ENCODE measurements at regions not wholly inside any gene's neighbourhood (a gene's known extent, or its start where the extent isn't known, plus 50 kb on each side); places are given as distances from the start of the nearest gene placed in this dataset.

DNA sequence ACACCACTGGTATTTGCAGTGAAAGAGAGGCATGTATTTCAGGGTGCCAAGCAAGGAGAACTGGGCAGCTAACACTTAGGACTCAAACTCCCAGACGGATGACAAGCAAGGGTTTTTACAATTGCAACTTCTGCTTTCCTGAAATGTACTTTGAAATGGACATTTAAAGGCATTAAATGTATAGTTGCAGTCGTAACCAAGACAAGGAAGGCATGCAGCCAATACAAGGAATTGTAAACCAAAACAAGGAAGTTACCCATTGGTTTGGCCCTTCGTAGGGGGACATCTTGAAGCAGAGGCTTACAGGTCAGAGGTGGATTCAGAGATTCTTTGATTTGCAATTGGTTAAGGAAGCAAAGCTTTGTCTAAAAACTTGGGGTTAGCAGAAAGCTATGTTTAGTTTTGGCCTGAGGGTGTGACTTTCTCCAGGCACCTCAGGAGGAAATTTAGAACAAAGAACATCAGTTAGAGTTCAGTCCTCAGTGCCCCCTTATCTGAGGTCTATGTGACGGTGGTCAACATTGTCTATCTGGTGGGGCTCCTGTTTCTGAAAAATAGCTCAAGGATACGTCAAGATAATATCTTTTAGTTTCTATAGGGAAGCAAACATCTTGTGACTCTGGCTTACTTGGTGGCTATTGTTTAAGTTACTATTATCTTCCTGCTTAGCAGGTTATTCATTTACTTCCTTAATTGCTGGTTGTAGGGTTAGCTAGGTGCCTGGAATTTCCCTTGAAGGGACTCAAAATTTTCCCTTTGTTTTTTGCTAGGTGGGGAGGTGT, 266.0 kb downstream of the CD83 start:
- ATAC-seq: no peak
- TF ChIP-seq ZNF8 (CRISPR knock-in tag; IDR thresholded peaks at IDR 0.05) (no peak), ZNF70 (CRISPR knock-in tag; IDR thresholded peaks at IDR 0.05) (no peak), ZFP3 (CRISPR knock-in tag; IDR thresholded peaks at IDR 0.05) (no peak), RARB (CRISPR knock-in tag; IDR thresholded peaks at IDR 0.05) (no peak), SNAI2 (CRISPR knock-in tag; IDR thresholded peaks at IDR 0.05) (no peak), ESRRG (CRISPR knock-in tag; IDR thresholded peaks at IDR 0.05) (no peak), CSDC2 (CRISPR knock-in tag; IDR thresholded peaks at IDR 0.05) (no peak), ZNF565 (CRISPR knock-in tag; conservative IDR thresholded peaks at IDR 0.05; ENCODE audit: low read depth) (no peak), BACH2 (CRISPR knock-in tag; IDR thresholded peaks at IDR 0.05; ENCODE audit: borderline replicate concordance) (no peak), ISL1 (CRISPR knock-in tag; IDR thresholded peaks at IDR 0.05) (no peak), OSR1 (CRISPR knock-in tag; IDR thresholded peaks at IDR 0.05) (no peak), ZFP30 (CRISPR knock-in tag; IDR thresholded peaks at IDR 0.05) (no peak)
- TF ChIP-seq, protein P1, sequence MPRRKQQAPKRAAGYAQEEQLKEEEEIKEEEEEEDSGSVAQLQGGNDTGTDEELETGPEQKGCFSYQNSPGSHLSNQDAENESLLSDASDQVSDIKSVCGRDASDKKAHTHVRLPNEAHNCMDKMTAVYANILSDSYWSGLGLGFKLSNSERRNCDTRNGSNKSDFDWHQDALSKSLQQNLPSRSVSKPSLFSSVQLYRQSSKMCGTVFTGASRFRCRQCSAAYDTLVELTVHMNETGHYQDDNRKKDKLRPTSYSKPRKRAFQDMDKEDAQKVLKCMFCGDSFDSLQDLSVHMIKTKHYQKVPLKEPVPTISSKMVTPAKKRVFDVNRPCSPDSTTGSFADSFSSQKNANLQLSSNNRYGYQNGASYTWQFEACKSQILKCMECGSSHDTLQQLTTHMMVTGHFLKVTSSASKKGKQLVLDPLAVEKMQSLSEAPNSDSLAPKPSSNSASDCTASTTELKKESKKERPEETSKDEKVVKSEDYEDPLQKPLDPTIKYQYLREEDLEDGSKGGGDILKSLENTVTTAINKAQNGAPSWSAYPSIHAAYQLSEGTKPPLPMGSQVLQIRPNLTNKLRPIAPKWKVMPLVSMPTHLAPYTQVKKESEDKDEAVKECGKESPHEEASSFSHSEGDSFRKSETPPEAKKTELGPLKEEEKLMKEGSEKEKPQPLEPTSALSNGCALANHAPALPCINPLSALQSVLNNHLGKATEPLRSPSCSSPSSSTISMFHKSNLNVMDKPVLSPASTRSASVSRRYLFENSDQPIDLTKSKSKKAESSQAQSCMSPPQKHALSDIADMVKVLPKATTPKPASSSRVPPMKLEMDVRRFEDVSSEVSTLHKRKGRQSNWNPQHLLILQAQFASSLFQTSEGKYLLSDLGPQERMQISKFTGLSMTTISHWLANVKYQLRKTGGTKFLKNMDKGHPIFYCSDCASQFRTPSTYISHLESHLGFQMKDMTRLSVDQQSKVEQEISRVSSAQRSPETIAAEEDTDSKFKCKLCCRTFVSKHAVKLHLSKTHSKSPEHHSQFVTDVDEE (CRISPR knock-in tag; IDR thresholded peaks at IDR 0.05): no peak
- TF ChIP-seq, protein P2, sequence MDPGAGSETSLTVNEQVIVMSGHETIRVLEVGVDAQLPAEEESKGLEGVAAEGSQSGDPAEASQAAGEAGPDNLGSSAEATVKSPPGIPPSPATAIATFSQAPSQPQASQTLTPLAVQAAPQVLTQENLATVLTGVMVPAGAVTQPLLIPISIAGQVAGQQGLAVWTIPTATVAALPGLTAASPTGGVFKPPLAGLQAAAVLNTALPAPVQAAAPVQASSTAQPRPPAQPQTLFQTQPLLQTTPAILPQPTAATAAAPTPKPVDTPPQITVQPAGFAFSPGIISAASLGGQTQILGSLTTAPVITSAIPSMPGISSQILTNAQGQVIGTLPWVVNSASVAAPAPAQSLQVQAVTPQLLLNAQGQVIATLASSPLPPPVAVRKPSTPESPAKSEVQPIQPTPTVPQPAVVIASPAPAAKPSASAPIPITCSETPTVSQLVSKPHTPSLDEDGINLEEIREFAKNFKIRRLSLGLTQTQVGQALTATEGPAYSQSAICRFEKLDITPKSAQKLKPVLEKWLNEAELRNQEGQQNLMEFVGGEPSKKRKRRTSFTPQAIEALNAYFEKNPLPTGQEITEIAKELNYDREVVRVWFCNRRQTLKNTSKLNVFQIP (CRISPR knock-in tag; IDR thresholded peaks at IDR 0.05; ENCODE audit: borderline replicate concordance, low read depth): no peak
- TF ChIP-seq, protein P3, sequence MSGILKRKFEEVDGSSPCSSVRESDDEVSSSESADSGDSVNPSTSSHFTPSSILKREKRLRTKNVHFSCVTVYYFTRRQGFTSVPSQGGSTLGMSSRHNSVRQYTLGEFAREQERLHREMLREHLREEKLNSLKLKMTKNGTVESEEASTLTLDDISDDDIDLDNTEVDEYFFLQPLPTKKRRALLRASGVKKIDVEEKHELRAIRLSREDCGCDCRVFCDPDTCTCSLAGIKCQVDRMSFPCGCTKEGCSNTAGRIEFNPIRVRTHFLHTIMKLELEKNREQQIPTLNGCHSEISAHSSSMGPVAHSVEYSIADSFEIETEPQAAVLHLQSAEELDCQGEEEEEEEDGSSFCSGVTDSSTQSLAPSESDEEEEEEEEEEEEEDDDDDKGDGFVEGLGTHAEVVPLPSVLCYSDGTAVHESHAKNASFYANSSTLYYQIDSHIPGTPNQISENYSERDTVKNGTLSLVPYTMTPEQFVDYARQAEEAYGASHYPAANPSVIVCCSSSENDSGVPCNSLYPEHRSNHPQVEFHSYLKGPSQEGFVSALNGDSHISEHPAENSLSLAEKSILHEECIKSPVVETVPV (CRISPR knock-in tag; IDR thresholded peaks at IDR 0.05): no peak
- TF ChIP-seq, protein P4, sequence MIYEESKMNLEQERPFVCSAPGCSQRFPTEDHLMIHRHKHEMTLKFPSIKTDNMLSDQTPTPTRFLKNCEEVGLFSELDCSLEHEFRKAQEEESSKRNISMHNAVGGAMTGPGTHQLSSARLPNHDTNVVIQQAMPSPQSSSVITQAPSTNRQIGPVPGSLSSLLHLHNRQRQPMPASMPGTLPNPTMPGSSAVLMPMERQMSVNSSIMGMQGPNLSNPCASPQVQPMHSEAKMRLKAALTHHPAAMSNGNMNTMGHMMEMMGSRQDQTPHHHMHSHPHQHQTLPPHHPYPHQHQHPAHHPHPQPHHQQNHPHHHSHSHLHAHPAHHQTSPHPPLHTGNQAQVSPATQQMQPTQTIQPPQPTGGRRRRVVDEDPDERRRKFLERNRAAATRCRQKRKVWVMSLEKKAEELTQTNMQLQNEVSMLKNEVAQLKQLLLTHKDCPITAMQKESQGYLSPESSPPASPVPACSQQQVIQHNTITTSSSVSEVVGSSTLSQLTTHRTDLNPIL (CRISPR knock-in tag; IDR thresholded peaks at IDR 0.05; ENCODE audit: low read depth): no peak

DNA sequence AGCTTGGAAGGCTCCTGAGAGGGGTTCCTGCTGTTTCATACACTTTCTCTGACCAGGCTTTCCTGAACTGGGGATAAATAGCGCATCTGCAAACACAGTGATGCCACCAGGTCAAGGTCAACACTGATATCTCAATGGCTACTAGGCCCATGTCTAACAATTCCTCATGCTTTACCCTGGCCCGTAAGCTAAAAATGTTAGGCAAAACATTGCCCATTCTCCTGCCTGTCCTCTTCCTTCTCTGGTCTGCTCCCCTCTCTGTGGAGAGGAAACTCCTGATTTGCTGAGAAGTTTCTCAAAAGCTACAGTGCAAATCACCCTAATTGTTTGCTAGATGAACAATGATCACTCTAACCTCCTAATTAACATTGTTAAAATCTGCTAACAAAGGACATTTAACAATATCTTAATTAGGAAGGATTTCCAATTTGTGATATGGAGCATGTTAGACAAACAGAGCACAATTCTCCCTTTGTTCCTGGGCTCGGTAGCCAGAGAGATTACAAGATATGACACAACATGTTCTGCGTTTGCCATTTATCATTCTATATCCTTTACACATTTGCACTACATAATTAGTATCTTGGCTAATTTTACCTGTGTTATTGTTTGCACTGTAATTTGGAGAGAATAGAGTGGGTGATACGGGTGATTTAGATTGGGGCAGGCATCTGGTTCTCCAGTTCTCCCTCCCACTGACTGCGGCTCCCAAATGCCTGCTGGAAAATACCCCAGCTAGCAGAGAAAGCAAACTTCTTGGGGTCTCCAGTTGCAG, 266.8 kb downstream of the CD83 start:
- TF ChIP-seq, protein P1 (CRISPR knock-in tag; IDR thresholded peaks at IDR 0.05): no peak
- TF ChIP-seq ZFP3 (CRISPR knock-in tag; IDR thresholded peaks at IDR 0.05): no peak
- TF ChIP-seq, protein P3 (CRISPR knock-in tag; IDR thresholded peaks at IDR 0.05): no peak

More for the DNA sequence above, 266.8 kb downstream of the CD83 start:
- no peak for ATAC-seq
